ENCODE measurements at regions not wholly inside any gene's neighbourhood (a gene's known extent, or its start where the extent isn't known, plus 50 kb on each side); places are given as distances from the start of the nearest gene placed in this dataset.
"Not testable (repeated sequence)": the region's sequence is repeated elsewhere in the genome, so short reads cannot be mapped to it uniquely, and the experiment has no call there.

DNA sequence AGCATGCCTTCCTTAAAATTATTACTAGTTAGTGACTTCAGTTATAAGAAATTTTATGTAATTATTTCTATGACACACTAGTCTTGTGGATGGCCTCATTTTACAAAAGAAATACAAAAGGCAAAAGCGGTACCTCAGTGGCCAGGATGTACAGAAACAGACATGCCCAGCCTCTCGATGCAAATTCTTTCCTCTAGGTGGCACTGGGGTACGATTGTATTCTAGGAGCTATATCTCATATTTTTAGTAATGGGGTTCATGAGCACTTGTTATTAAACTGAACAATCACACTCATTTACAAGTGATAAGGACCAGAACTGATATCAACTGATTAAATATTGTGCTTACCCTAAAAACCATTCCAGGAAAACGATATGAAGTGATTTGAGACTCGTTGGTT lies 59.8 kb downstream of the SOD2 start:
- no peak overlapping the region for H3K27ac ChIP-seq (ENCODE audit: low read depth, low read length)
- no peaks in the 10 kb centered on the region for H3K27me3 ChIP-seq (ENCODE audit: control insufficient read depth, insufficient read depth, low read length)
- TF ChIP-seq, protein P1, sequence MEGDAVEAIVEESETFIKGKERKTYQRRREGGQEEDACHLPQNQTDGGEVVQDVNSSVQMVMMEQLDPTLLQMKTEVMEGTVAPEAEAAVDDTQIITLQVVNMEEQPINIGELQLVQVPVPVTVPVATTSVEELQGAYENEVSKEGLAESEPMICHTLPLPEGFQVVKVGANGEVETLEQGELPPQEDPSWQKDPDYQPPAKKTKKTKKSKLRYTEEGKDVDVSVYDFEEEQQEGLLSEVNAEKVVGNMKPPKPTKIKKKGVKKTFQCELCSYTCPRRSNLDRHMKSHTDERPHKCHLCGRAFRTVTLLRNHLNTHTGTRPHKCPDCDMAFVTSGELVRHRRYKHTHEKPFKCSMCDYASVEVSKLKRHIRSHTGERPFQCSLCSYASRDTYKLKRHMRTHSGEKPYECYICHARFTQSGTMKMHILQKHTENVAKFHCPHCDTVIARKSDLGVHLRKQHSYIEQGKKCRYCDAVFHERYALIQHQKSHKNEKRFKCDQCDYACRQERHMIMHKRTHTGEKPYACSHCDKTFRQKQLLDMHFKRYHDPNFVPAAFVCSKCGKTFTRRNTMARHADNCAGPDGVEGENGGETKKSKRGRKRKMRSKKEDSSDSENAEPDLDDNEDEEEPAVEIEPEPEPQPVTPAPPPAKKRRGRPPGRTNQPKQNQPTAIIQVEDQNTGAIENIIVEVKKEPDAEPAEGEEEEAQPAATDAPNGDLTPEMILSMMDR (IDR thresholded peaks at IDR 0.05; ENCODE audit: low read depth, low read length) = peak; percentile 65
- no peak for DNase-seq (ENCODE audit: low read depth, low spot score)
- ChIA-PET CTCF (interaction anchor here (0.6 to 4.9 kb wide), 25 partner anchors 10 to 499 kb away, joined by 3 to 52 read pairs (median 4); no protein-coding TSS in a partner anchor), POLR2A (interaction anchor here (0.6 kb wide), 1 partner anchor 499 kb away, joined by 6 read pairs; no protein-coding TSS in a partner anchor)
- H3K9me3 ChIP-seq (ENCODE audit: control insufficient read depth, insufficient read depth, low read length) = no peaks in the 10 kb centered on the region
- no peak overlapping the region for H3K4me3 ChIP-seq (ENCODE audit: low read depth, low read length)

DNA sequence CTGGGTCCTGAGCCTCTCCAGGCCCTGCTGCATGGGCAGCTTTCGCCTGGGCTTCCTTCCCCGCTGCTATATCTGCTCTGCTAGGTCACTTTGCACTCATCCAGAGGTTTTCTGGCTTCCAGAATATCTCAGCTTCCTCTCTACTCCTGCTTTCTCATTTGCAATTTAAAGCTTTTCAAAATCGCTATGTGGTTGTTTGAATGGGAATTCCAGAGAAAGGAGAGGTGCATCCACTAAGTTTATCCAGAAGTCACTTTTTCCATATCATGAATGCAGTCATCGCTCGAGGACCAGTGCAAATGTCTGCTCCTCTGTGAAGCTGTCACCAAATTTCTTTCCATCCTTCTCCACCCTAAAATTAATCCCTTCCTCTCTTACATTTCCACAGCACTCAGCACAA lies 61.2 kb downstream of the SOD2 start:
- Histone ChIP-seq H3K27me3 (ENCODE audit: control insufficient read depth, insufficient read depth, low read length) (no peaks in the 10 kb centered on the region), H3K9me3 (ENCODE audit: control insufficient read depth, insufficient read depth, low read length) (no peaks in the 10 kb centered on the region), H3K27ac (ENCODE audit: low read depth, low read length) (no peak overlapping the region), H3K4me3 (ENCODE audit: low read depth, low read length) (no peak overlapping the region)
- POLR2A ChIA-PET = interaction anchor here (0.6 kb wide), 1 partner anchor 14 kb away, joined by 3 read pairs; no protein-coding TSS in a partner anchor
- CTCF ChIA-PET = interaction anchor here (4.9 kb wide), 1 partner anchor 24 kb away, joined by 52 read pairs; no protein-coding TSS in a partner anchor
- TF ChIP-seq, protein P1 (IDR thresholded peaks at IDR 0.05; ENCODE audit: low read depth, low read length) = no peak
- no peak for DNase-seq (ENCODE audit: low read depth, low spot score)

DNA sequence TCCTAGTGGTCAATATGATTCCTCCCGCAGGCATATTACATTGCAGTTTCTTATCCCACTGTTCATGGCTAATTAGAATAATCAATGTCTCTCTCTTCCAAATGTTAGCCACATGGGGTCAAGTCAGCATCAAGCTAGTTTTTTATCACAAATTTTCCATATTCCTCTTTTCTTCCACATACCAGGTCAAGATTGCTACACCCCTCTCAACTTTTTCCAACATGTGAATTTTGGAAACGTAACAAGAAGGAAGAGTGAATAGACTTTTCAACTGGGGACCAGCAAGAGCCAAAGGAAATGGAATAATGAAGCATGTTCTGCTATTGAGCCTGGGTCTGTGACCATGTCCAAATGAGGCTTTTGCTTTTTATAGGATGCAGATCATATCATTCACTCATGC lies 65.1 kb downstream of the SOD2 start:
- Histone ChIP-seq H3K27me3 (ENCODE audit: control insufficient read depth, insufficient read depth, low read length) (no peaks in the 10 kb centered on the region), H3K4me3 (ENCODE audit: low read depth, low read length) (no peak overlapping the region), H3K27ac (ENCODE audit: low read depth, low read length) (no peak overlapping the region), H3K9me3 (ENCODE audit: control insufficient read depth, insufficient read depth, low read length) (no peaks in the 10 kb centered on the region)
- POLR2A ChIA-PET = no interaction called here
- CTCF ChIA-PET = interaction anchor here (1.5 kb wide), 1 partner anchor 27 kb away, joined by 8 read pairs; no protein-coding TSS in a partner anchor
- no peak for DNase-seq (ENCODE audit: low read depth, low spot score)
- TF ChIP-seq, protein P1 (IDR thresholded peaks at IDR 0.05; ENCODE audit: low read depth, low read length) = no peak

DNA sequence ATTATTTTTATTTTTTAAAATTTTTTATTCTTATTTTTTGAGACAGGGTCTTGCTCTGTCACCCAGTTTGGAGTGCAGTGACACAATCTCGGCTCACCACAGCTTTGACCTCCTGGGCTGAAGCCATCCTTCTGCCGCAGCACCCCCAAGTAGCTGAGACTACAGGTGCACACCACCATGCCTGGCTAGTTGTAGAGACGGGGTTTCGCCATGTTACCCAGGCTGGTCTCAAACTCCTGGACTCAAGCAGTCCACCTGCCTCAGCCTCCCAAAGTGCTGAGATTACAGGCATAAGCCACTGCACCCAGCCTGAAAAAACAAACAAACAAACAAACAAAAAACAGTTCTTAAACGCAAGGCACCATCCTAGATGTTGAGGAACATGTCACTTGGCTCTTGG lies 66.5 kb downstream of the SOD2 start:
- H3K27ac ChIP-seq (ENCODE audit: low read depth, low read length); DNase-seq (ENCODE audit: low read depth, low spot score); H3K4me3 ChIP-seq (ENCODE audit: low read depth, low read length); H3K9me3 ChIP-seq (ENCODE audit: control insufficient read depth, insufficient read depth, low read length); H3K27me3 ChIP-seq (ENCODE audit: control insufficient read depth, insufficient read depth, low read length); POLR2A ChIA-PET: not testable (repeated sequence)
- CTCF ChIA-PET = interaction anchor here (1.8 kb wide), 1 partner anchor 8 kb away, joined by 7 read pairs; no protein-coding TSS in a partner anchor

DNA sequence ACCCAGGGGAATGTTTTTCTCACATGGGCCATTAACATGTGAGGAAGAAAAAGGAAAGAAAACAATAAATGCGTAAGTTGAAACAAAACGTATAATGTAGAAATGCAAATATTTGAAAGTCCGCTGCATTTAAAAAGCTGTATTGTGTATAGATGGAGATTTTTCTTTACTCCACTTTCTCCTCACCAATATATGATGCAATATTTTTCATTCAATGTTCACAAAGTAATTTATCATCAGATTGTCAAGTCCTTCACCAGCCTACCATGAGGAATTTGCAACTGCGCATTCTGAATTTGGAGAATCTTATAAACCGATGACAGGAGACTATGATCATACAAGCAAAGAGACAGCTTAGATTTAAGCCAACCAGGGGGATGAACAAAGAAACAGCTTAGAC lies 69.9 kb downstream of the SOD2 start:
- TF ChIP-seq, protein P1 (IDR thresholded peaks at IDR 0.05; ENCODE audit: low read depth, low read length) = no peak
- peaks cover 3% of the 10 kb centered on the region for H3K27me3 ChIP-seq (ENCODE audit: control insufficient read depth, insufficient read depth, low read length)
- ChIA-PET POLR2A (no interaction called here), CTCF (interaction anchor here (1.2 kb wide), 2 partner anchors 11 to 31 kb away, joined by 3 to 5 read pairs; no protein-coding TSS in a partner anchor)
- H3K27ac ChIP-seq (ENCODE audit: low read depth, low read length) = no peak overlapping the region
- H3K9me3 ChIP-seq (ENCODE audit: control insufficient read depth, insufficient read depth, low read length) = no peaks in the 10 kb centered on the region
- no peak for DNase-seq (ENCODE audit: low read depth, low spot score)
- no peak overlapping the region for H3K4me3 ChIP-seq (ENCODE audit: low read depth, low read length)
